ENCODE measurements at regions not wholly inside any gene's neighbourhood (a gene's known extent, or its start where the extent isn't known, plus 50 kb on each side); places are given as distances from the start of the nearest gene placed in this dataset.

- TF ChIP-seq CTCF (IDR thresholded peaks at IDR 0.05; ENCODE audit: low read length) (no peak), EZH2 (IDR thresholded peaks at IDR 0.05; ENCODE audit: borderline replicate concordance, low read length) (no peak)
Measured at GRCh38 chr10:9762966-9763656, 1254.6 kb upstream of the CELF2 start.
